PC-3 (cell line): ENCODE measurements at regions not wholly inside any gene's neighbourhood (a gene's known extent, or its start where the extent isn't known, plus 50 kb on each side); places are given as distances from the start of the nearest gene placed in this dataset.

Experiments used
- ATAC-seq: fragments of 200-7000 bp; cut with Tn5 transposase; 2 replicates; pipeline ENCODE4 v1.9.1; 2020; ENCODE audit warnings: mild to moderate bottlenecking, moderate library complexity
- BruUV-seq: library from RNA; stranded (reverse); fragments of 400-500 nt; replicated peaks from 2 replicates; lab custom pipeline; 2021; lab: Mats Ljungman, UMichigan
- CTCF ChIA-PET: fragments of 300-600 bp; sonication (Branson Sonifier 250); formaldehyde crosslinking; loops from one replicate; lab custom pipeline; 2022; ENCODE audit warnings: antibody characterized with exemption; lab: Charles Lee
- POLR2A ChIA-PET: fragments of 300-600 bp; sonication (Branson Sonifier 250); formaldehyde crosslinking; loops from one replicate; lab custom pipeline; 2022; ENCODE audit warnings: antibody characterized with exemption; ENCODE audit not compliant: unreplicated experiment; lab: Charles Lee
- DNase-seq: peaks from one replicate; pipeline ENCODE4 v3.0.0-alpha.2; 2015
- H2AFZ ChIP-seq: fragments of 300-600 bp; sonication (generic); 2 replicates; pipeline ENCODE4 v1.6.0; 2016; ENCODE audit warnings: antibody characterized with exemption, low read length
- H3F3A ChIP-seq: fragments of 300-600 bp; sonication (generic); one replicate; pipeline ENCODE4 v1.6.0; 2017; ENCODE audit warnings: antibody characterized with exemption, low read length, control low read depth, mild to moderate bottlenecking; ENCODE audit not compliant: unreplicated experiment
- H3K27ac ChIP-seq: fragments of 300-600 bp; sonication (generic); 2 replicates; pipeline ENCODE4 v1.5.1; 2016; ENCODE audit warnings: mild to moderate bottlenecking, low read length
- H3K27me3 ChIP-seq: fragments of 300-600 bp; sonication (generic); 2 replicates; pipeline ENCODE4 v1.6.1; 2016; ENCODE audit warnings: low read length, mixed read lengths
- H3K36me3 ChIP-seq: fragments of 300-600 bp; sonication (generic); 2 replicates; pipeline ENCODE4 v1.6.1; 2016; ENCODE audit warnings: low read depth, mixed run types, low read length, mixed read lengths
- H3K4me1 ChIP-seq: fragments of 300-600 bp; sonication (generic); 2 replicates; pipeline ENCODE4 v1.5.1; 2016; ENCODE audit warnings: low read length; ENCODE audit not compliant: insufficient read depth
- H3K4me2 ChIP-seq: fragments of 300-600 bp; sonication (generic); 2 replicates; pipeline ENCODE4 v1.6.0; 2016; ENCODE audit warnings: low read length
- H3K4me3 ChIP-seq: fragments of 300-600 bp; sonication (generic); 2 replicates; pipeline ENCODE4 v1.5.1; 2016; ENCODE audit warnings: mild to moderate bottlenecking, low read length, mixed read lengths
- H3K79me2 ChIP-seq: fragments of 300-600 bp; sonication (generic); 2 replicates; pipeline ENCODE4 v1.6.1; 2017; ENCODE audit warnings: low read length, mixed read lengths
- H3K9ac ChIP-seq: fragments of 300-600 bp; sonication (generic); 2 replicates; pipeline ENCODE4 v1.6.0; 2016; ENCODE audit warnings: mild to moderate bottlenecking, low read length
- H3K9me2 ChIP-seq: fragments of 300-600 bp; sonication (generic); replicated peaks from 2 replicates; pipeline ENCODE4 v1.6.1; 2016; ENCODE audit warnings: mixed run types, low read length, mixed read lengths
- H3K9me3 ChIP-seq: fragments of 300-600 bp; sonication (generic); 2 replicates; pipeline ENCODE4 v1.6.1; 2016; ENCODE audit warnings: low read length, mixed read lengths
- H4K20me1 ChIP-seq: fragments of 300-600 bp; sonication (generic); 2 replicates; pipeline ENCODE4 v1.6.1; 2016; ENCODE audit warnings: low read length, mixed read lengths
- CTCF ChIP-seq: fragments of 300-600 bp; sonication (generic); conservative IDR thresholded peaks from 2 replicates; pipeline ENCODE4 v1.5.1; 2017; ENCODE audit warnings: antibody characterized with exemption, low read depth, mild to moderate bottlenecking, low read length
- EZH2 ChIP-seq: fragments of 300-600 bp; sonication (generic); IDR thresholded peaks from one replicate; pipeline ENCODE4 v1.6.1; 2017; ENCODE audit warnings: antibody characterized with exemption, mild to moderate bottlenecking, low read length; ENCODE audit not compliant: unreplicated experiment
- EZH2phosphoT487 ChIP-seq: fragments of 300-600 bp; sonication (generic); IDR thresholded peaks from 2 replicates; pipeline ENCODE4 v1.6.1; 2018; ENCODE audit warnings: mild to moderate bottlenecking, antibody characterized with exemption, low read length, borderline replicate concordance
- intact Hi-C: fragments of 100-400 bp; cut with micrococcal nuclease; formaldehyde crosslinking; loops from 2 replicates; pipeline ENCODE4 v1.9.0; 2023

- H3K79me2 ChIP-seq, result no peaks in the 10 kb centered on the region
- ATAC-seq (no peak), DNase-seq (no peak)
- no peaks in the 10 kb centered on the region for H3F3A ChIP-seq
- BruUV-seq, result no TSS peak
- H3K9me2 ChIP-seq, result no peaks in the 10 kb centered on the region
- TF ChIP-seq EZH2phosphoT487 (no peak), EZH2 (no peak), CTCF (no peak)
- ChIA-PET CTCF (no interaction called here), POLR2A (no interaction called here)
- H3K9ac ChIP-seq, result no peak overlapping the region
- no peak overlapping the region for H2AFZ ChIP-seq
- H3K36me3 ChIP-seq, result no peaks in the 10 kb centered on the region
- no peak overlapping the region for H3K4me3 ChIP-seq
- H4K20me1 ChIP-seq, result no peaks in the 10 kb centered on the region
- no peak overlapping the region for H3K27ac ChIP-seq
- H3K27me3 ChIP-seq, result no peaks in the 10 kb centered on the region
- H3K4me1 ChIP-seq, result no peaks in the 10 kb centered on the region
- no peak overlapping the region for H3K4me2 ChIP-seq
- intact Hi-C loops, result no loop called here
- no peaks in the 10 kb centered on the region for H3K9me3 ChIP-seq
These were observed 227.0 kb upstream of the SLITRK5 start for GRCh38 chr13:87444135-87444534.

GRCh38 chr13:87452281-87452680 is 218.9 kb upstream of the SLITRK5 start:
- Histone ChIP-seq H3K36me3 (no peaks in the 10 kb centered on the region), H3K4me3 (no peak overlapping the region), H3K9me2 (no peaks in the 10 kb centered on the region), H3K4me1 (no peaks in the 10 kb centered on the region), H3K9ac (no peak overlapping the region), H3K27me3 (no peaks in the 10 kb centered on the region), H3F3A (no peaks in the 10 kb centered on the region), H3K4me2 (no peak overlapping the region), H3K79me2 (no peaks in the 10 kb centered on the region), H3K27ac (no peak overlapping the region), H2AFZ (no peak overlapping the region), H4K20me1 (no peaks in the 10 kb centered on the region), H3K9me3 (no peaks in the 10 kb centered on the region)
- intact Hi-C loops, result no loop called here
- ATAC-seq (no peak), DNase-seq (no peak)
- ChIA-PET CTCF (no interaction called here), POLR2A (no interaction called here)
- TF ChIP-seq CTCF (no peak), EZH2phosphoT487 (no peak), EZH2 (no peak)
- no TSS peak for BruUV-seq

- Histone ChIP-seq H3K79me2 (no peaks in the 10 kb centered on the region), H3K4me2 (no peak overlapping the region), H3K9me3 (no peaks in the 10 kb centered on the region), H2AFZ (no peak overlapping the region), H3K36me3 (no peaks in the 10 kb centered on the region), H3K9me2 (no peaks in the 10 kb centered on the region), H3K4me1 (no peaks in the 10 kb centered on the region), H3K4me3 (no peak overlapping the region), H4K20me1 (no peaks in the 10 kb centered on the region), H3F3A (no peaks in the 10 kb centered on the region), H3K27me3 (no peaks in the 10 kb centered on the region), H3K27ac (no peak overlapping the region), H3K9ac (no peak overlapping the region)
- POLR2A ChIA-PET, result no interaction called here
- ATAC-seq (no peak), DNase-seq (no peak)
- BruUV-seq, result no TSS peak
- intact Hi-C loops, result no loop called here
- TF ChIP-seq CTCF, result no peak
- TF ChIP-seq EZH2, result no peak
- no peak for TF ChIP-seq EZH2phosphoT487
- CTCF ChIA-PET, result no interaction called here
These were observed 217.9 kb upstream of the SLITRK5 start for GRCh38 chr13:87453244-87453643.
